Smooth muscle cell (in vitro differentiated cells): ENCODE measurements at regions not wholly inside any gene's neighbourhood (a gene's known extent, or its start where the extent isn't known, plus 50 kb on each side); places are given as distances from the start of the nearest gene placed in this dataset.

Experiments
- DNase-seq: peaks from one replicate; lab custom pipeline; 2025; ENCODE audit not compliant: unreplicated experiment; lab: John Stamatoyannopoulos, UW
- H2AFZ ChIP-seq: fragments of 200-600 bp; sonication (generic); 2 replicates; pipeline ENCODE4 v1.6.0; 2016; ENCODE audit warnings: antibody characterized with exemption, low read depth, mild to moderate bottlenecking
- H3F3A ChIP-seq: fragments of 200-600 bp; sonication (generic); 2 replicates; pipeline ENCODE4 v1.6.0; 2017; ENCODE audit warnings: antibody characterized with exemption, low read depth
- H3K27ac ChIP-seq: fragments of 200-600 bp; sonication (generic); 2 replicates; pipeline ENCODE4 v1.5.1; 2016; ENCODE audit warnings: low read depth, mild to moderate bottlenecking
- H3K27me3 ChIP-seq: fragments of 200-600 bp; sonication (generic); 2 replicates; pipeline ENCODE4 v1.6.1; 2016; ENCODE audit warnings: low read depth, mild to moderate bottlenecking
- H3K36me3 ChIP-seq: fragments of 200-600 bp; sonication (generic); 2 replicates; pipeline ENCODE4 v1.5.1; 2016; ENCODE audit warnings: low read depth
- H3K4me1 ChIP-seq: fragments of 200-600 bp; sonication (generic); 2 replicates; pipeline ENCODE4 v1.5.1; 2016; ENCODE audit warnings: low read depth
- H3K4me2 ChIP-seq: fragments of 200-600 bp; sonication (generic); 2 replicates; pipeline ENCODE4 v1.6.0; 2016; ENCODE audit warnings: mild to moderate bottlenecking
- H3K4me3 ChIP-seq: fragments of 200-600 bp; sonication (generic); 2 replicates; pipeline ENCODE4 v1.5.1; 2016; ENCODE audit warnings: mild to moderate bottlenecking
- H3K79me2 ChIP-seq: fragments of 200-600 bp; sonication (generic); 2 replicates; pipeline ENCODE4 v1.6.0; 2016; ENCODE audit warnings: low read depth, mild to moderate bottlenecking
- H3K9ac ChIP-seq: fragments of 200-600 bp; sonication (generic); 2 replicates; pipeline ENCODE4 v1.6.0; 2016; ENCODE audit warnings: low read depth
- H3K9me3 ChIP-seq: fragments of 200-600 bp; sonication (generic); replicated peaks from 2 replicates; pipeline ENCODE4 v1.5.1; 2016; ENCODE audit warnings: low read depth
- H4K20me1 ChIP-seq: fragments of 200-600 bp; sonication (generic); 2 replicates; pipeline ENCODE4 v1.6.0; 2016; ENCODE audit warnings: low read depth
- CTCF ChIP-seq: fragments of 200-600 bp; sonication (generic); IDR thresholded peaks from 2 replicates; pipeline ENCODE4 v1.5.1; 2017; ENCODE audit warnings: borderline replicate concordance, mild to moderate bottlenecking, antibody characterized with exemption; ENCODE audit not compliant: insufficient read depth, poor library complexity, severe bottlenecking
- WGBS: methylation state at CpG from one replicate; pipeline ENCODE4 v1.1.7; 2016; ENCODE audit warnings: low lambda C conversion rate; 5-methylcytosine and 5-hydroxymethylcytosine counted together

GRCh38 chr9:129282272-129282671 lies 104.2 kb upstream of the IER5L start:
- TF ChIP-seq CTCF: no peak
- no peak overlapping the region for H3K9ac ChIP-seq
- H2AFZ ChIP-seq: no peak overlapping the region
- H3K4me3 ChIP-seq: no peak overlapping the region
- no peaks in the 10 kb centered on the region for H3K27me3 ChIP-seq
- no peaks in the 10 kb centered on the region for H3K79me2 ChIP-seq
- no peak overlapping the region for H3K27ac ChIP-seq
- H3K36me3 ChIP-seq: no peaks in the 10 kb centered on the region
- peaks cover 12% of the 10 kb centered on the region for H3K4me1 ChIP-seq
- no peaks in the 10 kb centered on the region for H3F3A ChIP-seq
- no peaks in the 10 kb centered on the region for H3K9me3 ChIP-seq
- no peak for DNase-seq
- WGBS: 69% methylated on average over 12 of the region's 12 CpGs
- H4K20me1 ChIP-seq: no peaks in the 10 kb centered on the region
- H3K4me2 ChIP-seq: no peak overlapping the region

- H3K36me3 ChIP-seq: no peaks in the 10 kb centered on the region
- H3K27ac ChIP-seq: no peak overlapping the region
- no peak overlapping the region for H3K9ac ChIP-seq
- H3K4me1 ChIP-seq: peaks cover 12% of the 10 kb centered on the region
- H3K4me3 ChIP-seq: no peak overlapping the region
- no peaks in the 10 kb centered on the region for H3F3A ChIP-seq
- no peak for DNase-seq
- H3K79me2 ChIP-seq: no peaks in the 10 kb centered on the region
- H4K20me1 ChIP-seq: no peaks in the 10 kb centered on the region
- H3K4me2 ChIP-seq: no peak overlapping the region
- TF ChIP-seq CTCF: no peak
- H2AFZ ChIP-seq: no peak overlapping the region
- H3K27me3 ChIP-seq: no peaks in the 10 kb centered on the region
- WGBS: 92% methylated on average over 15 of the region's 16 CpGs
- no peaks in the 10 kb centered on the region for H3K9me3 ChIP-seq
These were observed 103.6 kb upstream of the IER5L start for GRCh38 chr9:129281506-129282145.

- Histone ChIP-seq H3K4me3 (no peak overlapping the region), H3K9me3 (no peaks in the 10 kb centered on the region), H3K27me3 (no peaks in the 10 kb centered on the region), H3K4me2 (no peak overlapping the region), H2AFZ (no peak overlapping the region), H4K20me1 (no peaks in the 10 kb centered on the region), H3K9ac (no peak overlapping the region), H3F3A (no peaks in the 10 kb centered on the region), H3K36me3 (no peaks in the 10 kb centered on the region), H3K27ac (no peak overlapping the region), H3K4me1 (peaks cover 12% of the 10 kb centered on the region), H3K79me2 (no peaks in the 10 kb centered on the region)
- TF ChIP-seq CTCF: no peak
- WGBS: 96% methylated on average over 8 of the region's 8 CpGs
- no peak for DNase-seq
These were observed 102.7 kb upstream of the IER5L start for GRCh38 chr9:129280623-129281271.

- WGBS: 86% methylated on average over 8 of the region's 8 CpGs
- no peaks in the 10 kb centered on the region for H3K9me3 ChIP-seq
- H3K4me1 ChIP-seq: peaks cover 12% of the 10 kb centered on the region
These were observed 102.2 kb upstream of the IER5L start for GRCh38 chr9:129280236-129280622.

More at GRCh38 chr9:129280236-129280622, 102.2 kb upstream of the IER5L start:
- Histone ChIP-seq H3K27ac (no peak overlapping the region), H3K79me2 (no peaks in the 10 kb centered on the region), H3K36me3 (no peaks in the 10 kb centered on the region), H3K4me2 (no peak overlapping the region), H3K4me3 (no peak overlapping the region), H3F3A (no peaks in the 10 kb centered on the region), H4K20me1 (no peaks in the 10 kb centered on the region), H2AFZ (no peak overlapping the region), H3K9ac (no peak overlapping the region), H3K27me3 (no peaks in the 10 kb centered on the region)
- TF ChIP-seq CTCF: no peak
- DNase-seq: no peak
